Endothelial cell of umbilical vein (primary cell): ENCODE measurements at regions not wholly inside any gene's neighbourhood (a gene's known extent, or its start where the extent isn't known, plus 50 kb on each side); places are given as distances from the start of the nearest gene placed in this dataset.

Experiments used
- BruUV-seq: library from RNA; stranded (reverse); fragments of 400-500 nt; replicated peaks from 2 replicates; lab custom pipeline; 2021; lab: Mats Ljungman, UMichigan
- CTCF ChIA-PET: fragments of 300-600, 350-600 bp; sonication (Branson Sonifier 250); formaldehyde crosslinking; loops from one replicate; lab custom pipeline; 2021; ENCODE audit warnings: antibody characterized with exemption, inconsistent platforms; lab: Charles Lee
- POLR2A ChIA-PET: fragments of 300-600, 350-600 bp; sonication (Branson Sonifier 250); formaldehyde crosslinking; loops from one replicate; lab custom pipeline; 2021; ENCODE audit warnings: antibody characterized with exemption, inconsistent platforms; lab: Charles Lee
- DNase-seq: peaks from one replicate; pipeline ENCODE4 v3.0.0-alpha.2; 2011; ENCODE audit warnings: low read depth, low spot score
- FAIRE-seq: peaks from 2 replicates; lab custom pipeline; 2011; peaks lifted over from hg19 to GRCh38; lab: Jason Lieb, UNC
- H2AFZ ChIP-seq: 2 replicates; pipeline ENCODE4 v1.6.0; 2012; ENCODE audit warnings: low read depth, low read length, control low read depth, inconsistent platforms
- H3K27ac ChIP-seq: 2 replicates; pipeline ENCODE4 v1.5.1; 2011; ENCODE audit warnings: low read depth, mild to moderate bottlenecking, control low read depth, low read length, moderate library complexity; ENCODE audit not compliant: insufficient read depth
- H3K27me3 ChIP-seq, 2 experiments: 2 replicates each; pipeline versions ENCODE4 v1.6.0 to v1.6.1; 2011; ENCODE audit warnings: low read length in 2 of 2, mixed read lengths in 1 of 2; ENCODE audit not compliant: control insufficient read depth in 2 of 2, insufficient read depth in 2 of 2
- H3K36me3 ChIP-seq, 2 experiments: 2 replicates in 1 of 2; 3 replicates in 1 of 2; pipeline ENCODE4 v1.5.1; 2011; ENCODE audit warnings: low read length in 2 of 2, mild to moderate bottlenecking in 1 of 2, moderate library complexity in 1 of 2; ENCODE audit not compliant: control insufficient read depth in 2 of 2, insufficient read depth in 2 of 2; ENCODE audit errors: extremely low read depth in 1 of 2
- H3K4me1 ChIP-seq: 3 replicates; pipeline ENCODE4 v1.5.1; 2011; ENCODE audit warnings: mild to moderate bottlenecking, low read length; ENCODE audit not compliant: control insufficient read depth, insufficient read depth; ENCODE audit errors: extremely low read depth
- H3K4me2 ChIP-seq: 2 replicates; pipeline ENCODE4 v1.6.1; 2011; ENCODE audit warnings: low read length, control low read depth, mixed read lengths; ENCODE audit not compliant: insufficient read depth
- H3K4me3 ChIP-seq, 3 experiments: fragments of 200-600 bp in 1 of 3; sonication (generic), shearing (Covaris generic) in 1 of 3; replicated peaks in 1 of 3; 2 replicates each; pipeline ENCODE4 v1.5.1; 2011 to 2016; ENCODE audit warnings: control low read depth in 3 of 3, low read length in 3 of 3, mild to moderate bottlenecking in 2 of 3, inconsistent platforms in 1 of 3, low read depth in 1 of 3, moderate library complexity in 1 of 3; ENCODE audit not compliant: insufficient read depth in 1 of 3
- H3K79me2 ChIP-seq: 2 replicates; pipeline ENCODE4 v1.6.0; 2012; ENCODE audit warnings: low read length, inconsistent platforms; ENCODE audit not compliant: control insufficient read depth, insufficient read depth
- H3K9ac ChIP-seq: replicated peaks from 2 replicates; pipeline ENCODE3; 2011; ENCODE audit warnings: low read length, control low read depth; ENCODE audit not compliant: insufficient read depth; ENCODE audit errors: extremely low read depth
- H3K9me1 ChIP-seq: replicated peaks from 3 replicates; pipeline ENCODE4 v1.6.0; 2011; ENCODE audit warnings: mild to moderate bottlenecking, low read length; ENCODE audit not compliant: control insufficient read depth, insufficient read depth; ENCODE audit errors: extremely low read depth
- H3K9me3 ChIP-seq: replicated peaks from 2 replicates; pipeline ENCODE4 v1.5.1; 2012; ENCODE audit warnings: low read length, inconsistent platforms; ENCODE audit not compliant: control insufficient read depth, insufficient read depth
- H4K20me1 ChIP-seq: replicated peaks from 2 replicates; pipeline ENCODE3; 2011; ENCODE audit warnings: mild to moderate bottlenecking, low read length; ENCODE audit not compliant: control insufficient read depth, insufficient read depth; ENCODE audit errors: extremely low read depth
- EZH2 ChIP-seq: IDR thresholded peaks from 2 replicates; pipeline ENCODE4 v1.6.1; 2012; ENCODE audit warnings: borderline replicate concordance, low read depth, mild to moderate bottlenecking, moderate library complexity, low read length, inconsistent platforms; ENCODE audit not compliant: severe bottlenecking
- FOS ChIP-seq: IDR thresholded peaks from 2 replicates; pipeline ENCODE4 v1.6.1; 2011; ENCODE audit warnings: mild to moderate bottlenecking, low read length, moderate library complexity, borderline replicate concordance; ENCODE audit not compliant: insufficient read depth
- GATA2 ChIP-seq: IDR thresholded peaks from 2 replicates; pipeline ENCODE4 v1.7.0; 2011; ENCODE audit warnings: low read depth, mild to moderate bottlenecking, moderate library complexity, mixed read lengths, low read length; ENCODE audit not compliant: insufficient read length, insufficient read depth
- JUN ChIP-seq: IDR thresholded peaks from 2 replicates; pipeline ENCODE4 v1.6.1; 2011; ENCODE audit warnings: borderline replicate concordance, low read depth; ENCODE audit not compliant: insufficient read length, insufficient read depth
- MYC ChIP-seq: IDR thresholded peaks from one replicate; pipeline ENCODE4 v1.6.1; 2011; ENCODE audit warnings: mild to moderate bottlenecking, low read depth, low read length
- POLR2A ChIP-seq: IDR thresholded peaks from 2 replicates; pipeline ENCODE4 v1.6.1; 2012; ENCODE audit warnings: low read depth, mild to moderate bottlenecking, control low read depth, low read length
- POLR2AphosphoS5 ChIP-seq: IDR thresholded peaks from 2 replicates; pipeline ENCODE4 v1.6.1; 2012; ENCODE audit warnings: low read depth, mild to moderate bottlenecking, control low read depth, low read length, moderate library complexity; ENCODE audit not compliant: insufficient read depth
- dilution Hi-C: fragments of 300-500 bp; cut with MboI; formaldehyde crosslinking; loops from one replicate; pipeline ENCODE4 v1.15.0; 2019; ENCODE audit warnings: low sequenced_read_pairs; ENCODE audit not compliant: extremely low pct_ligation_motif_present
- intact Hi-C: fragments of 100-400 bp; cut with micrococcal nuclease; formaldehyde crosslinking; loops from one replicate; pipeline ENCODE4 v1.10.0; 2022
- TF ChIP-seq, protein P1 (sequence below): IDR thresholded peaks from 2 replicates; pipeline ENCODE4 v1.6.1; 2011; ENCODE audit not compliant: insufficient read depth, insufficient read length
- TF ChIP-seq, protein P2 (sequence below), 2 donors: IDR thresholded peaks; 1 replicate in 1 of 2; 2 replicates in 1 of 2; pipeline ENCODE4 v1.5.1; 2011; ENCODE audit warnings: low read length in 2 of 2, mild to moderate bottlenecking in 2 of 2, moderate library complexity in 2 of 2, control low read depth in 1 of 2, inconsistent platforms in 1 of 2, low read depth in 1 of 2; ENCODE audit not compliant: insufficient read depth in 1 of 2; ENCODE audit errors: extremely low read depth in 1 of 2

DNA sequence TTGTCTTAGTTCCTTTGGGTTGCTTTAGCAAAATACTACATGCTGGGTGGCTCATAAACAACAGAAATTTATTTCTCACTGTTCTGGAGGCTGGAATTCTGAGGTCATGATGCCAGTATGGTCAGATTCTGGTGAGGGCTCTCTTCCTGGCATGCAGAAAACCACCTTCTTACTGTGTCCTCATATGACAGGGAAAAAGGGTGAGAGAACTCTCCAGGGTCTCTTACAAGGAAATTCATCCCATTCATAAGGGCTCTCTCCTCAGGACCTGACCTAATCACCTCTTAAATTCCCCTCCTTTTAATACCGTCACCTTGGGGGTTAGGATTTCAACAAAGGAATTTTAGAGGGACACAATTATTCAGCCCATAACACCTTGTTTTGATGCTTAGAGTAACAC is 243.1 kb upstream of the TNP1 start:
- Histone ChIP-seq H3K9ac (no peak overlapping the region), H3K79me2 (no peaks in the 10 kb centered on the region), H3K4me3 (no peak overlapping the region), H4K20me1 (no peaks in the 10 kb centered on the region), H3K4me2 (no peak overlapping the region), H3K27ac (no peak overlapping the region), H3K27me3 (no peaks in the 10 kb centered on the region), H3K9me3 (no peaks in the 10 kb centered on the region), H3K4me1 (peaks cover 20% of the 10 kb centered on the region), H2AFZ (no peak overlapping the region), H3K36me3 (no peaks in the 10 kb centered on the region), H3K9me1 (no peaks in the 10 kb centered on the region)
- intact Hi-C loops, result no loop called here
- DNase-seq, result no peak
- no peak for FAIRE-seq
- ChIA-PET CTCF (no interaction called here), POLR2A (no interaction called here)
- dilution Hi-C loops, result no loop called here
- no peak for TF ChIP-seq JUN
- TF ChIP-seq MYC, result no peak
- TF ChIP-seq, protein P1, sequence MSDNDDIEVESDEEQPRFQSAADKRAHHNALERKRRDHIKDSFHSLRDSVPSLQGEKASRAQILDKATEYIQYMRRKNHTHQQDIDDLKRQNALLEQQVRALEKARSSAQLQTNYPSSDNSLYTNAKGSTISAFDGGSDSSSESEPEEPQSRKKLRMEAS, result no peak
- no peak for TF ChIP-seq EZH2
- TF ChIP-seq, protein P2, sequence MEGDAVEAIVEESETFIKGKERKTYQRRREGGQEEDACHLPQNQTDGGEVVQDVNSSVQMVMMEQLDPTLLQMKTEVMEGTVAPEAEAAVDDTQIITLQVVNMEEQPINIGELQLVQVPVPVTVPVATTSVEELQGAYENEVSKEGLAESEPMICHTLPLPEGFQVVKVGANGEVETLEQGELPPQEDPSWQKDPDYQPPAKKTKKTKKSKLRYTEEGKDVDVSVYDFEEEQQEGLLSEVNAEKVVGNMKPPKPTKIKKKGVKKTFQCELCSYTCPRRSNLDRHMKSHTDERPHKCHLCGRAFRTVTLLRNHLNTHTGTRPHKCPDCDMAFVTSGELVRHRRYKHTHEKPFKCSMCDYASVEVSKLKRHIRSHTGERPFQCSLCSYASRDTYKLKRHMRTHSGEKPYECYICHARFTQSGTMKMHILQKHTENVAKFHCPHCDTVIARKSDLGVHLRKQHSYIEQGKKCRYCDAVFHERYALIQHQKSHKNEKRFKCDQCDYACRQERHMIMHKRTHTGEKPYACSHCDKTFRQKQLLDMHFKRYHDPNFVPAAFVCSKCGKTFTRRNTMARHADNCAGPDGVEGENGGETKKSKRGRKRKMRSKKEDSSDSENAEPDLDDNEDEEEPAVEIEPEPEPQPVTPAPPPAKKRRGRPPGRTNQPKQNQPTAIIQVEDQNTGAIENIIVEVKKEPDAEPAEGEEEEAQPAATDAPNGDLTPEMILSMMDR (IDR thresholded peaks at IDR 0.05; ENCODE audit: extremely low read depth in 1 of 2, insufficient read depth in 1 of 2, low read depth in 1 of 2, low read length in 2 of 2), result no peak
- no peak for TF ChIP-seq POLR2AphosphoS5
- no peak for TF ChIP-seq GATA2
- no peak for TF ChIP-seq POLR2A
- TF ChIP-seq FOS, result no peak
- BruUV-seq, result no TSS peak
